ENCODE measurements at regions not wholly inside any gene's neighbourhood (a gene's known extent, or its start where the extent isn't known, plus 50 kb on each side); places are given as distances from the start of the nearest gene placed in this dataset.

- Histone ChIP-seq H3K4me2 (no peak overlapping the region), H3K4me1 (ENCODE audit: insufficient read depth) (no peaks in the 10 kb centered on the region), H3K9me2 (ENCODE audit: insufficient read depth) (no peaks in the 10 kb centered on the region), H3K4me3 (no peak overlapping the region), H3K36me3 (ENCODE audit: insufficient read depth) (no peaks in the 10 kb centered on the region), H4K20me1 (replicated peaks; ENCODE audit: insufficient read depth) (no peaks in the 10 kb centered on the region), H3K27ac (ENCODE audit: low read depth) (no peak overlapping the region), H3K27me3 (ENCODE audit: insufficient read depth) (no peaks in the 10 kb centered on the region), H2AFZ (0 out of 2 replicates have a peak overlapping the region, but pooled peaks have one; percentile 3), H3K79me2 (replicated peaks; ENCODE audit: insufficient read depth) (no peaks in the 10 kb centered on the region), H3F3A (replicated peaks; ENCODE audit: low read depth) (no peaks in the 10 kb centered on the region)
- Mint-ChIP-seq H3K27ac (no peak overlapping the region), H3K9me3 (no peaks in the 10 kb centered on the region), H3K4me1 (peaks cover 3% of the 10 kb centered on the region; the same call in 1 of the 3 replicates), H3K4me3 (no peak overlapping the region), H3K36me3 (ENCODE audit: low read depth) (no peaks in the 10 kb centered on the region), H3K27me3 (ENCODE audit: insufficient read depth, low read depth, poor library complexity) (peaks cover 2% of the 10 kb centered on the region)
- ATAC-seq (no peak), DNase-seq (ENCODE audit: low spot score) (no peak)
- no peak for TF ChIP-seq EZH2 (IDR thresholded peaks at IDR 0.05; ENCODE audit: low read depth, unreplicated experiment)
These were observed 94.5 kb upstream of the MARCKS start for GRCh38 chr6:113762641-113763040.

- DNase-seq (ENCODE audit: low spot score): no peak
- no peaks in the 10 kb centered on the region for H3K27me3 ChIP-seq (ENCODE audit: insufficient read depth)
- no peak overlapping the region for H3K27ac ChIP-seq (ENCODE audit: low read depth)
- Mint-ChIP-seq H3K4me3 (no peak overlapping the region), H3K27me3 (ENCODE audit: insufficient read depth, low read depth, poor library complexity) (peaks cover 2% of the 10 kb centered on the region), H3K27ac (0 out of 2 replicates have a peak overlapping the region, but pooled peaks have one; percentile 2), H3K36me3 (ENCODE audit: low read depth) (no peaks in the 10 kb centered on the region), H3K4me1 (peaks cover 3% of the 10 kb centered on the region; the same call in 1 of the 3 replicates), H3K9me3 (no peaks in the 10 kb centered on the region)
- no peak for ATAC-seq
- H3K4me3 ChIP-seq: no peak overlapping the region
- H3K4me2 ChIP-seq: no peak overlapping the region
- H3K36me3 ChIP-seq (ENCODE audit: insufficient read depth): no peaks in the 10 kb centered on the region
- no peaks in the 10 kb centered on the region for H3F3A ChIP-seq (replicated peaks; ENCODE audit: low read depth)
- H3K79me2 ChIP-seq (replicated peaks; ENCODE audit: insufficient read depth): no peaks in the 10 kb centered on the region
- no peaks in the 10 kb centered on the region for H4K20me1 ChIP-seq (replicated peaks; ENCODE audit: insufficient read depth)
- TF ChIP-seq ZNF462 (CRISPR knock-in tag; IDR thresholded peaks at IDR 0.05) (no peak), CREB1 (CRISPR knock-in tag; IDR thresholded peaks at IDR 0.05; ENCODE audit: low read depth) (no peak), JUNB (IDR thresholded peaks at IDR 0.05; ENCODE audit: unreplicated experiment) (no peak), EZH2 (IDR thresholded peaks at IDR 0.05; ENCODE audit: low read depth, unreplicated experiment) (no peak)
- no peaks in the 10 kb centered on the region for H3K4me1 ChIP-seq (ENCODE audit: insufficient read depth)
- peak overlapping the region; percentile 83 for H2AFZ ChIP-seq
- no peaks in the 10 kb centered on the region for H3K9me2 ChIP-seq (ENCODE audit: insufficient read depth)
These were observed 93.8 kb upstream of the MARCKS start for GRCh38 chr6:113763311-113763766.
